ENCODE measurements at regions not wholly inside any gene's neighbourhood (a gene's known extent, or its start where the extent isn't known, plus 50 kb on each side); places are given as distances from the start of the nearest gene placed in this dataset.

DNA sequence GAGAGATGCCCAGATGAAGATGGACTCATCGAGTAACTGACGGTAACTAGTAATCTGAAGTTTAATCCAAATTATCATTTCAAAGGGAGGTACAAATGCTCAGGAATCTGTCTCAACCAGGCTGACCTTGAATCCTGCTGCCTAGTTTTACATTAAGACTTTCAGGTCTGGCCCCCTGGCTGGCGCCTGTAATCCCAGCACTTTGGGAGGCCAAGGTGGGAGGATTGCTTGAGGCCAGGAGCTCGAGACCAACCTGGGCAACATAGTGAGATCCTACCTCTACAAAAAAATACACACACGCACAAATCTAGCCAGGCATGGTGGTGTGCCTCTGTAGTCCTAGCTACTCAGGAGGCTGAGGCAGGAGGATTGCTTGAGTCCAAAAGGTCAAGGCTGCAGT lies 95.7 kb upstream of the AKT3 start:
- in situ Hi-C loops (cut with MboI; ENCODE audit: low sequenced_read_pairs) = no loop called here
- DNase-seq (no peak), ATAC-seq (ENCODE audit: low read depth) (no peak)
- H3K4me3 ChIP-seq (ENCODE audit: insufficient read depth, low read depth, low read length) = no peak overlapping the region
- H3K9me3 ChIP-seq (ENCODE audit: control insufficient read depth, insufficient read depth, low read length) = no peaks in the 10 kb centered on the region
- CTCF ChIA-PET = interaction anchor here (0.6 kb wide), 1 partner anchor 505 kb away, joined by 3 read pairs; no protein-coding TSS in a partner anchor
- H3K4me2 ChIP-seq (ENCODE audit: low read depth, low read length) = no peak overlapping the region
- no peak overlapping the region for H3K56ac ChIP-seq (ENCODE audit: extremely low read depth, insufficient read depth, low read length)
- WGBS, 2 experiments (ENCODE audit: extremely low coverage in 2 of 2, insufficient read length in 1 of 2) = no CpG with 5 or more reads among the region's 5 CpGs
- H3K79me1 ChIP-seq (ENCODE audit: low read depth in 1 of 2, low read length in 2 of 2) = no peaks in the 10 kb centered on the region
- no peaks in the 10 kb centered on the region for H3K36me3 ChIP-seq (ENCODE audit: control insufficient read depth, insufficient read depth, low read length)
- no peaks in the 10 kb centered on the region; the same call in 1 of the 2 replicates for H3K9me1 ChIP-seq (ENCODE audit: insufficient read depth, low read length)
- POLR2A ChIA-PET (ENCODE audit: unreplicated experiment) = no interaction called here
- dilution Hi-C loops (cut with HindIII; ENCODE audit: low sequenced_read_pairs, unreplicated experiment) = no loop called here
- H2BK15ac ChIP-seq (ENCODE audit: low read depth, low read length) = no peak overlapping the region
- H3K14ac ChIP-seq (replicated peaks; ENCODE audit: low read depth, low read length) = no peak overlapping the region
- no peak overlapping the region for H2BK20ac ChIP-seq (ENCODE audit: low read depth, low read length)
- H3K4me1 ChIP-seq (ENCODE audit: control insufficient read depth, insufficient read depth, low read length) = no peaks in the 10 kb centered on the region; the same call in 1 of the 2 replicates
- intact Hi-C loops (cut with micrococcal nuclease) = no loop called here
- H3K27ac ChIP-seq (ENCODE audit: insufficient read depth, low read length) = no peak overlapping the region
- H2AK5ac ChIP-seq (ENCODE audit: low read depth, low read length) = no peak overlapping the region
- no peak overlapping the region for H3K18ac ChIP-seq (ENCODE audit: low read depth, low read length)
- H4K8ac ChIP-seq (ENCODE audit: low read depth in 2 of 2, low read length in 2 of 2) = no peak overlapping the region
- no peak overlapping the region for H4K91ac ChIP-seq (ENCODE audit: insufficient read depth, low read depth, low read length)
- H2BK120ac ChIP-seq (ENCODE audit: low read depth, low read length) = no peak overlapping the region
- no peak overlapping the region for H2BK5ac ChIP-seq (ENCODE audit: low read depth, low read length, poor library complexity, severe bottlenecking)
- H3K9ac ChIP-seq (ENCODE audit: low read depth, low read length) = no peak overlapping the region
- no peaks in the 10 kb centered on the region for H4K20me1 ChIP-seq (ENCODE audit: insufficient read depth, low read length)
- no peak overlapping the region for H2AFZ ChIP-seq (replicated peaks; ENCODE audit: low read length, poor library complexity)
- no peak overlapping the region for H2AK9ac ChIP-seq (replicated peaks; ENCODE audit: low read depth, low read length, poor library complexity)
- H3K27me3 ChIP-seq (ENCODE audit: control insufficient read depth, insufficient read depth, low read length) = no peaks in the 10 kb centered on the region; the same call in 1 of the 2 replicates
- no peak overlapping the region for H3K23ac ChIP-seq (ENCODE audit: low read depth, low read length)
- no peak for TF ChIP-seq USF2 (IDR thresholded peaks at IDR 0.05; ENCODE audit: low read depth, low read length)
- TF ChIP-seq CHD1 (IDR thresholded peaks at IDR 0.05; ENCODE audit: low read depth, low read length) = no peak
- no peak for TF ChIP-seq RFX5 (IDR thresholded peaks at IDR 0.05; ENCODE audit: low read depth, low read length)
- TF ChIP-seq, protein P1, sequence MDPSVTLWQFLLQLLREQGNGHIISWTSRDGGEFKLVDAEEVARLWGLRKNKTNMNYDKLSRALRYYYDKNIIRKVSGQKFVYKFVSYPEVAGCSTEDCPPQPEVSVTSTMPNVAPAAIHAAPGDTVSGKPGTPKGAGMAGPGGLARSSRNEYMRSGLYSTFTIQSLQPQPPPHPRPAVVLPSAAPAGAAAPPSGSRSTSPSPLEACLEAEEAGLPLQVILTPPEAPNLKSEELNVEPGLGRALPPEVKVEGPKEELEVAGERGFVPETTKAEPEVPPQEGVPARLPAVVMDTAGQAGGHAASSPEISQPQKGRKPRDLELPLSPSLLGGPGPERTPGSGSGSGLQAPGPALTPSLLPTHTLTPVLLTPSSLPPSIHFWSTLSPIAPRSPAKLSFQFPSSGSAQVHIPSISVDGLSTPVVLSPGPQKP (IDR thresholded peaks at IDR 0.05; ENCODE audit: borderline replicate concordance, low read depth, low read length) = no peak
- TF ChIP-seq SMC3 (IDR thresholded peaks at IDR 0.05; ENCODE audit: low read depth, low read length) = no peak
- no peak for TF ChIP-seq POLR2A (IDR thresholded peaks at IDR 0.05; ENCODE audit: low read depth, low read length)
- TF ChIP-seq MXI1 (IDR thresholded peaks at IDR 0.05; ENCODE audit: borderline replicate concordance, low read depth, low read length) = no peak
- no peak for TF ChIP-seq CTCF (conservative IDR thresholded peaks at IDR 0.05; ENCODE audit: low read depth, low read length)
- no peak for TF ChIP-seq MAFK (IDR thresholded peaks at IDR 0.05; ENCODE audit: low read depth, low read length)
- no peak for TF ChIP-seq CEBPB (IDR thresholded peaks at IDR 0.05; ENCODE audit: low read depth, low read length)
- TF ChIP-seq FOS (IDR thresholded peaks at IDR 0.05; ENCODE audit: low read depth, low read length) = no peak
- no peak for TF ChIP-seq MAZ (IDR thresholded peaks at IDR 0.05; ENCODE audit: borderline replicate concordance, low read depth, low read length)
- TF ChIP-seq BHLHE40 (IDR thresholded peaks at IDR 0.05; ENCODE audit: low read depth, low read length) = no peak
- TF ChIP-seq NFE2L2 (IDR thresholded peaks at IDR 0.05; ENCODE audit: low read depth, low read length) = no peak
- TF ChIP-seq RAD21 (IDR thresholded peaks at IDR 0.05; ENCODE audit: low read length) = no peak
- TF ChIP-seq RCOR1 (IDR thresholded peaks at IDR 0.05; ENCODE audit: insufficient replicate concordance, low read length) = no peak
- no peak overlapping the region for H4K5ac ChIP-seq (ENCODE audit: low read depth, low read length)
- BruUV-seq (replicated peaks) = no TSS peak
- H3K4ac ChIP-seq (ENCODE audit: low read depth, low read length) = no peak overlapping the region
